ENCODE measurements at regions not wholly inside any gene's neighbourhood (a gene's known extent, or its start where the extent isn't known, plus 50 kb on each side); places are given as distances from the start of the nearest gene placed in this dataset.

DNA sequence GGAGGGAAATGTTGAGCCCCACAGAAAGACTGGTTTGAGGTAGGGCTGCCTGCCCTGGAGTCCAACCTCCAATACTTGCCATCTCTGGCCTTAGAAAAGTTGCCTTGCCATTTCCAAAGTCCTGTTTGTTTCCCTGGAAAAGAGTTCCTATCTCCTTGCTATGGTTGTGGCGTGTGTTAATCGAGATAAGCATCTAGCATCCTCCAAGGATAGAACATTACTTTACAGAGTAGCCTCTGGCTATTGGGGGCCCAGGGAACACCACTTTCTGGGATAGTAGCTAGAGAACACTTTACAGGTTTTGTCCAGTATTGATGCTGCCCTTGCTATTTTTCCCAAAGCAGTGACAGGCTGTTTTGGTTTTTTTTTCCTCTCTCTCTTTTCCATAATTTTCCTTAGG is 57.4 kb upstream of the SASH1 start:
- TF ChIP-seq, protein P1, sequence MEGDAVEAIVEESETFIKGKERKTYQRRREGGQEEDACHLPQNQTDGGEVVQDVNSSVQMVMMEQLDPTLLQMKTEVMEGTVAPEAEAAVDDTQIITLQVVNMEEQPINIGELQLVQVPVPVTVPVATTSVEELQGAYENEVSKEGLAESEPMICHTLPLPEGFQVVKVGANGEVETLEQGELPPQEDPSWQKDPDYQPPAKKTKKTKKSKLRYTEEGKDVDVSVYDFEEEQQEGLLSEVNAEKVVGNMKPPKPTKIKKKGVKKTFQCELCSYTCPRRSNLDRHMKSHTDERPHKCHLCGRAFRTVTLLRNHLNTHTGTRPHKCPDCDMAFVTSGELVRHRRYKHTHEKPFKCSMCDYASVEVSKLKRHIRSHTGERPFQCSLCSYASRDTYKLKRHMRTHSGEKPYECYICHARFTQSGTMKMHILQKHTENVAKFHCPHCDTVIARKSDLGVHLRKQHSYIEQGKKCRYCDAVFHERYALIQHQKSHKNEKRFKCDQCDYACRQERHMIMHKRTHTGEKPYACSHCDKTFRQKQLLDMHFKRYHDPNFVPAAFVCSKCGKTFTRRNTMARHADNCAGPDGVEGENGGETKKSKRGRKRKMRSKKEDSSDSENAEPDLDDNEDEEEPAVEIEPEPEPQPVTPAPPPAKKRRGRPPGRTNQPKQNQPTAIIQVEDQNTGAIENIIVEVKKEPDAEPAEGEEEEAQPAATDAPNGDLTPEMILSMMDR (IDR thresholded peaks at IDR 0.05; ENCODE audit: insufficient read depth, low read length): no peak
- no peak for TF ChIP-seq POLR2AphosphoS5 (IDR thresholded peaks at IDR 0.05; ENCODE audit: low read depth)

Measured in HL-60 (cell line).